ENCODE measurements at regions not wholly inside any gene's neighbourhood (a gene's known extent, or its start where the extent isn't known, plus 50 kb on each side); places are given as distances from the start of the nearest gene placed in this dataset.
"Not testable (repeated sequence)": the region's sequence is repeated elsewhere in the genome, so short reads cannot be mapped to it uniquely, and the experiment has no call there.

DNA sequence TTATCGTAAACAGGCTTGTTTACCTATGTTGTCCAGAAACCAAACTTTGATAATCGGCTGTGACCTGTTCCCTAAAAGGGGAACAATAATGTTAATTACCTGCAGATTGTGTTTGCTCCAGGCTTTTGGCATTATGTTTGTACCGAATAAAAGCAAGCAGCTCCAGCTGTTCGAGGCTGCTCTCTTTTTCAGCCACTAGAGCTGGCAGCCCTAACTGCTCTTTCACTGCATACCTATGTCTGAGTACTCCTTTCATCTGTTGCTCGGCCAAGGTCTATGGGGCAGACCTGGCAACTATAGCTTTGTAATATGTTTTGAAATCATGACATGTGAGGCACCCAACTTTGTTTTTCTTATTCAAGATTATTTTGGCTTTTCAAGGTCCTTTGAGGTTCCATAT is 77.8 kb upstream of the EHBP1 start:
- no peak for DNase-seq (ENCODE audit: low spot score in 2 of 2)
- Histone ChIP-seq H3K36me3 (no peaks in the 10 kb centered on the region), H3K27me3 (no peaks in the 10 kb centered on the region), H3K4me3 (no peak overlapping the region), H3K9me3 (peaks cover 0 to 6% of the 10 kb centered on the region in 2 donors), H3K27ac (no peak overlapping the region), H3K4me1 (no peaks in the 10 kb centered on the region)
- intact Hi-C loops (cut with DNase I; ENCODE audit: low total_unique reads) = no loop called here
- TF ChIP-seq POLR2AphosphoS5 (IDR thresholded peaks at IDR 0.05) (no peak), POLR2A (IDR thresholded peaks at IDR 0.05) (no peak)
- TF ChIP-seq, protein P1, sequence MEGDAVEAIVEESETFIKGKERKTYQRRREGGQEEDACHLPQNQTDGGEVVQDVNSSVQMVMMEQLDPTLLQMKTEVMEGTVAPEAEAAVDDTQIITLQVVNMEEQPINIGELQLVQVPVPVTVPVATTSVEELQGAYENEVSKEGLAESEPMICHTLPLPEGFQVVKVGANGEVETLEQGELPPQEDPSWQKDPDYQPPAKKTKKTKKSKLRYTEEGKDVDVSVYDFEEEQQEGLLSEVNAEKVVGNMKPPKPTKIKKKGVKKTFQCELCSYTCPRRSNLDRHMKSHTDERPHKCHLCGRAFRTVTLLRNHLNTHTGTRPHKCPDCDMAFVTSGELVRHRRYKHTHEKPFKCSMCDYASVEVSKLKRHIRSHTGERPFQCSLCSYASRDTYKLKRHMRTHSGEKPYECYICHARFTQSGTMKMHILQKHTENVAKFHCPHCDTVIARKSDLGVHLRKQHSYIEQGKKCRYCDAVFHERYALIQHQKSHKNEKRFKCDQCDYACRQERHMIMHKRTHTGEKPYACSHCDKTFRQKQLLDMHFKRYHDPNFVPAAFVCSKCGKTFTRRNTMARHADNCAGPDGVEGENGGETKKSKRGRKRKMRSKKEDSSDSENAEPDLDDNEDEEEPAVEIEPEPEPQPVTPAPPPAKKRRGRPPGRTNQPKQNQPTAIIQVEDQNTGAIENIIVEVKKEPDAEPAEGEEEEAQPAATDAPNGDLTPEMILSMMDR (IDR thresholded peaks at IDR 0.05) = no peak

DNA sequence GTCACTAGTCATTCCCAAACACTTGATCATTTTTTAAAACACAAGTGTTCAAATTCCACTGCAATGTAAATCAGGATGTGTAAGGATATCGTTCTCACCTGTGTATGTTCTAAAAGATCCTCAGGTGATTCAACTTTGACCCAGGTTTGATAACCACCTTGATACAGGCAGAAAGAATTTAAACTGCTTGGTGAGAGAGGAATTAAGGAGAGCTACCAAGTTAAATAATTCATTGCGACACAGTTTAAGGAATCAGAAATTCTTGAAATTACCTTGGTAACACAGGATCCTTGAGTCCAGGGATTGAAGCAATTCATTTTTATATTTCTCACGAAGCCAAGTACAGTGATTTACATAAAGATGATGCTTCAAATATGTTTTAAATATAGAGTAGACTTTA is 80.7 kb upstream of the EHBP1 start:
- H3K36me3 ChIP-seq = no peaks in the 10 kb centered on the region
- H3K4me3 ChIP-seq = no peak overlapping the region
- H3K9me3 ChIP-seq = peaks cover 0 to 4% of the 10 kb centered on the region in 2 donors
- H3K27ac ChIP-seq = no peak overlapping the region
- TF ChIP-seq POLR2AphosphoS5 (IDR thresholded peaks at IDR 0.05) (no peak), POLR2A (IDR thresholded peaks at IDR 0.05) (no peak)
- TF ChIP-seq, protein P1 (IDR thresholded peaks at IDR 0.05) = no peak
- intact Hi-C loops (cut with DNase I; ENCODE audit: low total_unique reads) = no loop called here
- DNase-seq (ENCODE audit: low spot score in 2 of 2) = no peak
- H3K4me1 ChIP-seq = no peaks in the 10 kb centered on the region
- H3K27me3 ChIP-seq = no peaks in the 10 kb centered on the region

DNA sequence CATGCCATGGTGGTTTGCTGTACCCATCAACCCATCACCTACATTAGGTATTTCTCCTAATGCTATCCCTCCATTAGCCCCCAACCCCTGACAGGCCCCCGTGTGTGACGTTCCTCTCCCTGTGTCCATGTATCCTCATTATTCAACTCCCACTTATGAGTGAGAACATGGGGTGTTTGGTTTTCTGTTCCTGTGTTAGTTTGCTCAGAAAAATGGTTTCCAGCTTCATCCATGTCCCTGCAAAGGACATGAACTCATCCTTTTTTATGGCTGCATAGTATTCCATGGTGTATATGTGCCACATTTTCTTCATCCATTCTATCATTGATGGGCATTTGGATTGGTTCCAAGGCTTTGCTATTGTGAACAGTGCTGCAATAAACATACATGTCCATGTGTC is 89.0 kb upstream of the EHBP1 start:
- H3K9me3 ChIP-seq; DNase-seq (ENCODE audit: low spot score in 2 of 2); H3K27ac ChIP-seq; intact Hi-C loops (cut with DNase I; ENCODE audit: low total_unique reads); H3K4me3 ChIP-seq; H3K36me3 ChIP-seq; H3K4me1 ChIP-seq; H3K27me3 ChIP-seq: not testable (repeated sequence)

DNA sequence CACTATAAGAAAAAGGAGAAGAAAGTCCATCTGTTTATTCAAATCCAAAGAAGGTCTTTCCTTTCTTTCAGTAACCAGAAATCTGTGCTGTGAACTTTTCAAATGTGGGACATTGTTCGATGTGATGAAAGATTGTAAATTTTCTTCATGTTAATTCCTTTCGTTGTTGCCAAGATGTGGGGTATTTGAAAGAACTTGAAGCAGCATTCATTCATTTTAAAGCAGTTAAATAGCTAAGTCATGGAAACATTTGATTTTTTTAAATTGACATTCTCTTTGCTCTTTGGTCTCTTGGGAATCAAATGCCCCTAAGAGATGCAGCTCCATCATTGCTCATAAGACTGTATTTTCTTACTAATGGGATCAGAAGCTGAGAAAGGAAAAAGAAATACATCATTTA is 93.7 kb upstream of the EHBP1 start:
- no peak overlapping the region for H3K27ac ChIP-seq
- no peaks in the 10 kb centered on the region for H3K4me1 ChIP-seq
- no peaks in the 10 kb centered on the region for H3K9me3 ChIP-seq
- no peaks in the 10 kb centered on the region for H3K27me3 ChIP-seq
- H3K36me3 ChIP-seq = no peaks in the 10 kb centered on the region
- DNase-seq (ENCODE audit: low spot score in 2 of 2) = no peak
- intact Hi-C loops (cut with DNase I; ENCODE audit: low total_unique reads) = no loop called here
- TF ChIP-seq POLR2AphosphoS5 (IDR thresholded peaks at IDR 0.05) (no peak), POLR2A (IDR thresholded peaks at IDR 0.05) (no peak)
- H3K4me3 ChIP-seq = no peak overlapping the region

DNA sequence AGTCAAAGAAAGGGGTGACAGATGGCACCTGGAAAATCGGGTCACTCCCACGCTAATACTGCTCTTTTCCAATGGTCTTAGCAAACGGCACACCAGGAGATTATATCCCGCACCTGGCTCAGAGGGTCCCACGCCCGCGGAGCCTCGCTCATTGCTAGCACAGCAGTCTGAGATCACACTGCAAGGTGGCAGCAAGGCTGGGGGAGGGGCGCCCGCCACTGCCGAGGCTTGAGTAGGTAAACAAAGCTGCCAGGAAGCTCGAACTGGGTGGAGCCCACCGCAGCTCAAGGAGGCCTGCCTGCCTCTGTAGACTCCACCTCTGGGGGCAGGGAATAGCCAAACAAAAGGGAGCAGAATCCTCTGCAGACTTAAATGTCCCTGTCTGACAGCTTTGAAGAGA is 99.5 kb upstream of the TMEM17 start:
- H3K4me3 ChIP-seq; H3K27me3 ChIP-seq; intact Hi-C loops (cut with DNase I; ENCODE audit: low total_unique reads); H3K4me1 ChIP-seq; H3K36me3 ChIP-seq; H3K27ac ChIP-seq; H3K9me3 ChIP-seq; DNase-seq (ENCODE audit: low spot score in 2 of 2): not testable (repeated sequence)

DNA sequence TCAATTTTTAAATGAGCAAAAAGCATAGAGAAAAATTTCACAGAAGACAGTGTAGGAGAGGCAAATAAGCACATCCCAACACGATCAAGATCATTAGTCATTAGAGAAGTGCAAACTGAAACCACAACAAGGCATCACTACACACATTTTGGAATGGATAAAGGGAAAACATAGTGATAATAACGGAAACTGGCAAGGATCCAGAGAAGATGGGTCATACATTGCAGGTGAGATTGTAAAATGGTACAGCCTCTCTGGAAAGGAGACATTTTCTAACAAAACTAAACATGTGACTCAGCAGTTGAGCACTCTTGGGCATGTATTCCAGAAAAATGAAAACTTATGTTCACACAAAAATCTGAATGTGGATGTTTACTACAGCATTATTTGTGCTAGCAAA is 98.3 kb upstream of the TMEM17 start:
- TF ChIP-seq POLR2AphosphoS5 (IDR thresholded peaks at IDR 0.05) = no peak
- no peak for TF ChIP-seq POLR2A (IDR thresholded peaks at IDR 0.05)
- TF ChIP-seq, protein P1 (IDR thresholded peaks at IDR 0.05) = no peak
- H3K9me3 ChIP-seq = no peaks in the 10 kb centered on the region
- no peak for DNase-seq (ENCODE audit: low spot score in 2 of 2)
- intact Hi-C loops (cut with DNase I; ENCODE audit: low total_unique reads) = no loop called here
- H3K4me1 ChIP-seq = no peaks in the 10 kb centered on the region
- H3K27me3 ChIP-seq = no peaks in the 10 kb centered on the region
- no peak overlapping the region for H3K27ac ChIP-seq
- H3K4me3 ChIP-seq = no peak overlapping the region
- H3K36me3 ChIP-seq = no peaks in the 10 kb centered on the region

DNA sequence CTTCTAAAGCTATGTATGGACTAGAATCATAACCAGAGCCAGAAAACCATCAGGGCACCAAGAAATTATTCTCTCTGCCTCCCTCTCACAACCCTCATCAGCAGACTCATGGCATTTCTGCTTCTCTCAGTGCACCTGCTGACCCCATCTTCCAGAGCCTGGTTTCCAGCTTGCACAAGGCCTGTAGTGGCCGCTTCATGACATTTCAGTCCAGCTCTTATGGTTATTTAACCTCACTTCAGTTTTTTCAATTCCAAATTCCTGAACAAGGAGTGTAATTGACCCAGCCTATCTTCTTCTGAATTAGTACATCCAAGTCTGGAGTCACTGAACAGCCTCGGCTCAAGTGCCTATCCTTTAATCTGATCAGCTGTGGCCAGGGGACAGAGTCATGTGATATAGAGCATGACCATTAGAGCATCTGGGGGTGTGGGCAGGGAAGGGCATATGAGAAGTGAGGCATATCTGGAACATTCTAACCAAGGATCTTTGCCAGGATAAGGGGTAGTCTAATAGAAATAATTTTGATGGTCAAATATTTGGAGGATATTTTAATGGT is 97.2 kb upstream of the TMEM17 start:
- intact Hi-C loops (cut with DNase I; ENCODE audit: low total_unique reads) = no loop called here
- TF ChIP-seq POLR2AphosphoS5 (IDR thresholded peaks at IDR 0.05) (no peak), POLR2A (IDR thresholded peaks at IDR 0.05) (no peak)
- TF ChIP-seq, protein P1 (IDR thresholded peaks at IDR 0.05) = no peak
- H3K4me1 ChIP-seq = no peaks in the 10 kb centered on the region
- H3K27ac ChIP-seq = no peak overlapping the region
- H3K9me3 ChIP-seq = no peaks in the 10 kb centered on the region
- DNase-seq (ENCODE audit: low spot score in 2 of 2) = no peak
- H3K27me3 ChIP-seq = no peaks in the 10 kb centered on the region
- no peak overlapping the region for H3K4me3 ChIP-seq
- H3K36me3 ChIP-seq = no peaks in the 10 kb centered on the region

DNA sequence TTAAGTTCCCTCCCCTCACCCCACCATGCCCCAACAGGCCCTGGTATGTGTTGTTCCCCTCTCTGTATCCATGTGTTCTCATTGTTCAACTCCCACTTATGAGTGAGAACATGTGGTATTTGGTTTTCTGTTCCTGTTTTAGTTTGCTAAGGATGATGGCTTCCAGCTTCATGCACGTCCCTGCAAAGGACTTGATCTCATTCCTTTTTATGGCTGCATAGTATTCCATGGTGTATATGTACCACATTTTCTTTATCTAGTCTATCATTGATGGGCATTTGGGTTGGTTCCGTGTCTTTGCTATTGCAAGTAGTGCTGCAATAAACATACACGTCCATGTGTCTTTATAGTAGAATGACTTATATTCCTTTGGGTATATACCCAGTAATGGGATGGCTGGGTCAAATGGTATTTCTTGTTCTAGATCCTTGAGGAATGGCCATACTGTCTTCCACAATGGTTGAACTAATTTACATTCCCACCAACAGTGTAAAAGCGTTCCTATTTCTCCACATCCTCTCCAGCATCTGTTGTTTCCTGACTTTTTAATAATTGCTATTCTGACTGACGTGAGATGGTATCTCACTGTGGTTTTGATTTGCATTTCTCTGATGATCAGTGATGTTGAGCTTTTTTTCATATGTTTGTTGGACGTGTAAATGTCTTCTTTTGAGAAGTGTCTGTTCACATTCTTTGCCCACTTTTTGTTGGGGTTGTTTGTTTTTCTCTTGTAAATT is 93.8 kb upstream of the TMEM17 start:
- H3K27ac ChIP-seq; intact Hi-C loops (cut with DNase I; ENCODE audit: low total_unique reads); H3K4me3 ChIP-seq: not testable (repeated sequence)

More for the DNA sequence above, 93.8 kb upstream of the TMEM17 start:
- H3K36me3 ChIP-seq; DNase-seq (ENCODE audit: low spot score in 2 of 2); H3K4me1 ChIP-seq; H3K9me3 ChIP-seq; H3K27me3 ChIP-seq: not testable (repeated sequence)
